ENCODE measurements at regions not wholly inside any gene's neighbourhood (a gene's known extent, or its start where the extent isn't known, plus 50 kb on each side); places are given as distances from the start of the nearest gene placed in this dataset.
"Not testable (repeated sequence)": the region's sequence is repeated elsewhere in the genome, so short reads cannot be mapped to it uniquely, and the experiment has no call there.

DNA sequence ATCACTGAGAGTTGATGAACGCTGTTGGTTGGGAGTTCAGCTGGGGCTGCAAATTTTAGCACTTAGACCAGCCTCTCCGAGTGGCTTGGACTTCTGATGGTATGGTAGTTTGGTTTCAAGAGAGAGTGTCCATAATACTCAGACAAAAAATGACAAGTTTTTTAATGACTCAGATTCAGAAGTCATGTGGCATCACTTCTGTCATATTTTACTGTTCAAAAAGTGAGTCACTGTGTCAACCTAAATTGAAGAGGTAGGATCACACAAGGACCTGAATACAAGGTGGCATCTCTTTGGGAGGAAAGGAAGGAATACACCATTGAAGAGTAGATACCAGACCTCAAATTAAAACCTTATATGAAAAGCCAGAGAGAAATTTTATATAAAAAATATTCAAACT is 99.1 kb upstream of the CHMP2B start:
- H3K4me3 Mint-ChIP-seq, result no peak overlapping the region
- no peak for ATAC-seq (replicated peaks)
- no peaks in the 10 kb centered on the region for H3K4me1 Mint-ChIP-seq
- no peak overlapping the region for H3K27ac Mint-ChIP-seq
- no peak for DNase-seq
- no peaks in the 10 kb centered on the region for H3K36me3 Mint-ChIP-seq
- no peaks in the 10 kb centered on the region for H3K27me3 Mint-ChIP-seq
- no peaks in the 10 kb centered on the region for H3K9me3 Mint-ChIP-seq

DNA sequence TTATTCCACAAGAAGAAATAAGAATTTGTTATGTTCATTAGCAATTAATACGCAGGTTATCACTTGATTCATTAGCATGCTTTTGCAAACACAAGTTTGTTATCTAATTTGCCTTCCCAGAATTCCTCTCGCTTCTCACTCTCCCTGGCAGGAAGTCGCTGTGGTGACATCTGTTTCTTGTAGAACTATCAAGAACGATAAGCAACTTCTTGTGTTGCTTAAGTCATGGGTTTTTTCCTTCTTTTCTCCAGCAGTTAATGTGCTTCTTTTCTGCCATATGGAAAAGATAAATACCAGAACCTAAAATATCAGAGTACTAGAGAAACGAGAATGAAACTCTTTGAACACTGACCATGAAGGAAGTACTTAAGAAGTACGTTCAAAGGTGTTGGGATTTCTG is 99.8 kb upstream of the CHMP2B start:
- Mint-ChIP-seq H3K36me3 (no peaks in the 10 kb centered on the region), H3K4me1 (no peaks in the 10 kb centered on the region), H3K27me3 (no peaks in the 10 kb centered on the region), H3K4me3 (no peak overlapping the region), H3K9me3 (no peaks in the 10 kb centered on the region), H3K27ac (no peak overlapping the region)
- ATAC-seq (replicated peaks), result no peak
- no peak for DNase-seq

DNA sequence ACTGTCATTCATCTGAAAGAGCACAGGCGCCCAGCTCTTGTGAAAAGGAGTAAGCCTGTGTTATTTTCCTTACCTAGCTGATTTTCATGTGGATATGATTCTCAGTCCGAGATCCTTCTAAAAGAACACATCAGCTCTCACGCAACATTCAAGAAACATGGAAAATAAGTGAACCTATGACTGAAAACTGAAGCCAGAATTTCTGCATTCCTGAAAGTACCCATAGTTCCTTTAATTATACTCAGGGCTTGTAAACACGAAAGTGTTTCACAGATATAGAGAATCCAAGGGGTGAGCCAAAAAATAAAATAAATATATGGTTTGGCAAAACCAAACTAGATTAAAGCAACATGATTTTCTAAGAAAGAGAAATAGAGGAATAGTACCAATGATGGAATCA is 100.8 kb upstream of the CHMP2B start:
- H3K4me3 Mint-ChIP-seq, result no peak overlapping the region
- H3K4me1 Mint-ChIP-seq, result no peaks in the 10 kb centered on the region
- no peaks in the 10 kb centered on the region for H3K9me3 Mint-ChIP-seq
- no peaks in the 10 kb centered on the region for H3K36me3 Mint-ChIP-seq
- ATAC-seq (replicated peaks) (no peak), DNase-seq (no peak)
- H3K27me3 Mint-ChIP-seq, result peaks cover 0 to 4% of the 10 kb centered on the region in 2 donors
- no peak overlapping the region for H3K27ac Mint-ChIP-seq

DNA sequence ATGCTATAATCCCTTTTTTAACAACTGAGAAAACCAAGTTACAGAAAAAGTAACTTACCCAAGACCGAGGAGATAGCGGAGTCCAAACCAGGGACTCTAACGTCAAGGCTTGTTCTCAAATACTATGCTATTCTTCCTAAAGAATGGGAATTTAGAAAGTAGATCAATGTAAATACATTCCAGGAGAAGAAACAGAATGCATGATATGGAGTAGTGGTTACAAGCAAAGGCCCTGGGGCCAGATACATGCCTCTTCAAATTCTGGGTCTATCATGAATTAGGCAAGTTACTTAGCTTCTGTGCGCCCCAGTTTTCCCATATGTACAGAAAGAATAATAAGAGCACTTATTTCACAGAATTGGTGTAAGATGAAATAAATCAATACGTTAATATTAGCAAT is 102.0 kb upstream of the CHMP2B start:
- no peak overlapping the region for H3K4me3 Mint-ChIP-seq
- DNase-seq (no peak), ATAC-seq (replicated peaks) (no peak)
- H3K36me3 Mint-ChIP-seq, result no peaks in the 10 kb centered on the region
- no peak overlapping the region for H3K27ac Mint-ChIP-seq
- peaks cover 0 to 4% of the 10 kb centered on the region in 2 donors for H3K27me3 Mint-ChIP-seq
- H3K9me3 Mint-ChIP-seq, result no peaks in the 10 kb centered on the region
- no peaks in the 10 kb centered on the region for H3K4me1 Mint-ChIP-seq

DNA sequence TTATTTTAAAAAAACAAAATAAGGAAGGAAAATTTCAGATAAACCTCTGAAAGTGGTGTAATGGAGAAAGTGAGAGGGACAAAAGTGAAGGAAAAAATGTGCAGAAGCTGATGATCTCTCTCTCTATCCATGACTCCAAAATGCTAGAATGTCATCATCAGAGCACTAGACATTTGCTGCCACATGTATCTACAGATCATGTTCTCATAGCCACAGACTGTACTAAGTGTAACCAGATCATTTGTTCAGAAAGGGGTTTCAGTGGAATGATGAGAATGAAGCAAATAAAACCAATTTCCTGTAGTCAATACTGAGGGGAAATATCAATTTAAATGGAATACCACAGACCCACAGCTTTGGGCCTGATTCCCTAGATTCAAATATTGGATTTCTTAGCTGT is 104.3 kb upstream of the CHMP2B start:
- H3K9me3 Mint-ChIP-seq, result no peaks in the 10 kb centered on the region
- DNase-seq, result no peak
- H3K27me3 Mint-ChIP-seq, result peaks cover 0 to 4% of the 10 kb centered on the region in 2 donors
- no peaks in the 10 kb centered on the region for H3K4me1 Mint-ChIP-seq
- H3K36me3 Mint-ChIP-seq, result no peaks in the 10 kb centered on the region
- ATAC-seq (replicated peaks), result no peak
- H3K4me3 Mint-ChIP-seq, result no peak overlapping the region
- H3K27ac Mint-ChIP-seq, result no peak overlapping the region

DNA sequence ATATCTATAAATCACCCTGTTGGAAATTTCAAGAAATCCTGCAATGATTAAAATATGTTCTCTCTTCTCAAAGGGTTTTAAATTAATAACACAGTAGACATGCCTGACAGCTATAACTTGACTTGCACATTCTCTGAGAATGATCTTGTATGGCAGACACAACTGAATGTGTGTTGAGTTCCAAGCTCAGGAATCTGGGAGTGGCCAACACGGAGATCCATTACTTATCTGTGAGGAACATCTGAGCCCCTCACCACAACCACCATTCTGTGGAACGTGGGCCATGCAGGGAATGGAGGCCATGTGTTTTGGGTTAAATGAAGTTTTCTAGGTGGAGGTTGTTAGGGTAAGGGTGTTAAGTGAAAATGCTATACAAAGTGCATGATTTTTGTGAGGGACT is 105.3 kb upstream of the CHMP2B start:
- H3K4me3 Mint-ChIP-seq, result no peak overlapping the region
- H3K36me3 Mint-ChIP-seq, result no peaks in the 10 kb centered on the region
- ATAC-seq (replicated peaks) (no peak), DNase-seq (no peak)
- H3K4me1 Mint-ChIP-seq, result no peaks in the 10 kb centered on the region
- no peak overlapping the region for H3K27ac Mint-ChIP-seq
- peaks cover 0 to 4% of the 10 kb centered on the region in 2 donors for H3K27me3 Mint-ChIP-seq
- H3K9me3 Mint-ChIP-seq, result no peaks in the 10 kb centered on the region

DNA sequence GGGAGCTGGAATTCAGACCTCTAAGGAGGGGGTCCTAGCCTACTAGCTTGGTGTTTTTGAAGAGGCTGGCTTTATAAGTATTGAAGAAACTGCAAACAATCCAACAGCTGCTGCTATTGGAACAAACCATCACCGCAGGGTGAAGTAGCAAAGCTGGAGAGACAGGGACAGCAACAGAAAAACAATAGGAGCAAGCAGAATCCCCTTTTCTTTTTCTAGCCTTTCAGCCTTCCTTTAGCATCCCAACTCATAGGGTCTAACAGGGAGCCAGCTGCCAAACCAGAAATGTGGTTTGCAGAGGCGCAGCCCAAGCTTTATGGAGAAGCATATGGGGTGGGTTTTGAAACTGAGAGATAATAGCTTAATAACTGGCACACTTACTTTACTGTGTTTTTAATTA is 106.2 kb upstream of the CHMP2B start:
- no peak overlapping the region for H3K4me3 Mint-ChIP-seq
- no peaks in the 10 kb centered on the region for H3K36me3 Mint-ChIP-seq
- H3K27ac Mint-ChIP-seq, result no peak overlapping the region
- peaks cover 0 to 4% of the 10 kb centered on the region in 2 donors for H3K27me3 Mint-ChIP-seq
- no peaks in the 10 kb centered on the region for H3K9me3 Mint-ChIP-seq
- H3K4me1 Mint-ChIP-seq, result no peaks in the 10 kb centered on the region
- DNase-seq (no peak), ATAC-seq (replicated peaks) (no peak)

DNA sequence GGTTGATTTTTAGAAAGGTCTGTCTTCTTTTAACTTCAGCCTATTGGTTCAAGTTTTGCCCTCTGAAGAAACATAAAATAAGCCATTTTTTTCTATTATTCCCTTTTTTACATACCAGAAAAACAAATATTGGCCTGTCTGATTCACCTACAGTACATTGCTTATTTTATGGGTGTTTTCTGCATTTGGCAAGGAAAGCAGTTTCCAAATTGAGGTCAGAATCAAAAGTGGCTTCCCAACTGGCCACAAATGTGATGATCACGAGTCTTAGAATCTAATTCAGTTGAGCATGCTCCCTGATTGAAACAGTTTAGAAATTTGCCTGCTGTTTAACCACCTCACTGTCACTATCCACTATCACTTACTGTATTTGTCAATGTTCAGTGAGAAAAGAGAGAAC is 106.9 kb upstream of the CHMP2B start:
- no peak for DNase-seq
- Mint-ChIP-seq H3K9me3 (no peaks in the 10 kb centered on the region), H3K4me1 (no peaks in the 10 kb centered on the region), H3K27ac (no peak overlapping the region), H3K27me3 (peaks cover 0 to 4% of the 10 kb centered on the region in 2 donors), H3K36me3 (no peaks in the 10 kb centered on the region), H3K4me3 (no peak overlapping the region)
- ATAC-seq (replicated peaks), result no peak

DNA sequence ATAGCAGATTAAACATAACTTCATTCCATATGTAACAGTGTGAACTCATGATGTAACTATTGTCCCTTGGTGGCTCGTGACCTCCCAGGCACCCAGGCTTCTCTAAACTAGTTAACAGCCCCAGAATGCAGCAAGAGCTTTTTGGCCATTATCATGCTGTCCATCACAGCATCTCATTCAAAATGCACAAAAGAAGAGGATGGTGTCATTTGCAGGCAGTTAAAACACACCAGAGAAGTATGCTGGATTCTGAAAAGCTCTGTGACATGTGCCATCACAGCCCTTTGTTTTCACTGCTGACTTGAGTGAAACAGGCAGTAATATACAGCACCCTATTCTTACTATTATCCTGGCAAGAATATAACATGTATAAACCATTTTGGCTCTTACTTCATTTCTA is 117.6 kb upstream of the CHMP2B start:
- H3K4me1 Mint-ChIP-seq, result no peaks in the 10 kb centered on the region
- H3K9me3 Mint-ChIP-seq, result peaks cover 6 to 13% of the 10 kb centered on the region in 2 donors
- no peaks in the 10 kb centered on the region for H3K27me3 Mint-ChIP-seq
- ATAC-seq (replicated peaks) (no peak), DNase-seq (no peak)
- no peak overlapping the region for H3K27ac Mint-ChIP-seq
- no peaks in the 10 kb centered on the region for H3K36me3 Mint-ChIP-seq
- H3K4me3 Mint-ChIP-seq, result no peak overlapping the region

DNA sequence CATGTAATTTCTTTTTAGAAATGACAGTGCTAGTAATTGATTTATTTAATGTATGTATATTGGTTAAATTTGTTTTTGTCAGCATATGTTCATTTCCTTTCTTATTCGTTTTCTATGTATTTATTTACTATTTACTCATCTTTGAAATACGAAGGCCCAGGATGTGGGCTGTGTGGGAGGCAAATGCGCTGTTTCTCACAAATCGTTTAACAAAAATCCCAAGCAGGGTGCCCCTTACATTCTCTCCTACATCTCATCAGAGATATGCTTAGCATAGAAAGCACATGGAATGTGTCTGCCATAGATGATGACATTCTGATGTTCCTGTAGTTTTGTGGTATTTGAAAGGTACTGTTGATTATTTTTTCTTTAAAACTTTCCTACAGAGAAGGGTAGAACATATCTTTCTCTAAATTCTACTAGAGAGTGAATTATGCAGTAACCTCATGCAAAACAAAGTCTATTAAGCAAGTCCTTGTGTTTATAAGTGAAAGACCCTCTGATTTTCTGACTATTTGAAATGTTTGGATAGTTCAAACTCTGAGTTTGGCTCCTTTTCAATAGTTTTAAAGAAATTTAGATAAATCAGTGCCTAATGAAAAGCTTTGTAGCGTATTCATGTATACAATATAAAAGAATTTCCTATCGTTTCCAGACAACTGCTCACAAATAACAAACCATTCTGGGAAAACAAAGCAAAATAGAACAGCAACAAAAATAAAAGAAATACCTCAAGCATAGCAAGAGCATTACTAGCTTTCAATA is 111.1 kb upstream of the VGLL3 start:
- H3K27ac Mint-ChIP-seq, result no peak overlapping the region

DNA sequence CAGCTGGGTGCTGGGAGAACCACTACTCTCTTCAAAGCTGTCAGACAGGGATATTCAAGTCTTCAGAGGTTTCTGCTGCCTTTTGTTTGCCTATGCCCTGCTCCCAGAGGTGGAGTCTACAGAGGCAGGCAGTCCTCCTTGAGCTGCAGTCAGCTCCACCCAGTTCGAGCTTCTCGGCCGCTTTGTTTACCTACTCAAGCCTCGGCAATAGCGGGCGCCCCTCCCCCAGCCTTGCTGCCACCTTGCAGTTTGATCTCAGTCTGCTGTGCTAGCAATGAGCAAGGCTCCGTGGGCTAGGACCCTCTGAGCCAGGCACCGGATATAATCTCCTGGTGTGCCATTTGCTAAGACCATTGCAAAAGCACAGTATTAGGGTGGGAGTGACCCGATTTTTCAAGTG is 106.8 kb upstream of the VGLL3 start:
- H3K4me1 Mint-ChIP-seq, H3K9me3 Mint-ChIP-seq, H3K4me3 Mint-ChIP-seq: not testable (repeated sequence)

More for the DNA sequence above, 111.1 kb upstream of the VGLL3 start:
- Mint-ChIP-seq H3K9me3 (peaks cover 6 to 8% of the 10 kb centered on the region in 2 donors), H3K4me3 (no peak overlapping the region), H3K36me3 (no peaks in the 10 kb centered on the region), H3K4me1 (no peaks in the 10 kb centered on the region), H3K27me3 (no peaks in the 10 kb centered on the region)
- ATAC-seq (replicated peaks), result no peak
- no peak for DNase-seq

DNA sequence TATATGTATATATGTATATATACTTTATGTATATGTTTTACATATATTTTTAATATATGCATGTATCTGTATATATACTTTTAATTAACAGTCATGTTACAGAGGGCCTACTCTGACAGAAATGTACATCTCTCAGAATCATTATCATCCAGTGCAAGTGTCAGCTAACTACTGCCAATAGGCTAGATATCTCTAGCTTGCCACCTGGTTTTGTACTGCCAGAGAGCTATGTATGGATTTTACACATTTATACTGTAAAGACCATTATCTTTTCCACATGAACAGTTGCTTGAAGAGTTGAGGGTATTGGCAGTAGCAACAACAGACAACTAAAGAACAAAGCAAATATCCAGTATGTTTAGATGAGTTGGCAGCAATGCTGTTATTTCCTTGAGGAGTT is 99.7 kb upstream of the VGLL3 start:
- ATAC-seq (replicated peaks), result no peak
- no peak overlapping the region for H3K27ac Mint-ChIP-seq

More for the DNA sequence above, 106.8 kb upstream of the VGLL3 start:
- not testable (repeated sequence) for DNase-seq; H3K27ac Mint-ChIP-seq; H3K36me3 Mint-ChIP-seq; ATAC-seq (replicated peaks); H3K27me3 Mint-ChIP-seq

DNA sequence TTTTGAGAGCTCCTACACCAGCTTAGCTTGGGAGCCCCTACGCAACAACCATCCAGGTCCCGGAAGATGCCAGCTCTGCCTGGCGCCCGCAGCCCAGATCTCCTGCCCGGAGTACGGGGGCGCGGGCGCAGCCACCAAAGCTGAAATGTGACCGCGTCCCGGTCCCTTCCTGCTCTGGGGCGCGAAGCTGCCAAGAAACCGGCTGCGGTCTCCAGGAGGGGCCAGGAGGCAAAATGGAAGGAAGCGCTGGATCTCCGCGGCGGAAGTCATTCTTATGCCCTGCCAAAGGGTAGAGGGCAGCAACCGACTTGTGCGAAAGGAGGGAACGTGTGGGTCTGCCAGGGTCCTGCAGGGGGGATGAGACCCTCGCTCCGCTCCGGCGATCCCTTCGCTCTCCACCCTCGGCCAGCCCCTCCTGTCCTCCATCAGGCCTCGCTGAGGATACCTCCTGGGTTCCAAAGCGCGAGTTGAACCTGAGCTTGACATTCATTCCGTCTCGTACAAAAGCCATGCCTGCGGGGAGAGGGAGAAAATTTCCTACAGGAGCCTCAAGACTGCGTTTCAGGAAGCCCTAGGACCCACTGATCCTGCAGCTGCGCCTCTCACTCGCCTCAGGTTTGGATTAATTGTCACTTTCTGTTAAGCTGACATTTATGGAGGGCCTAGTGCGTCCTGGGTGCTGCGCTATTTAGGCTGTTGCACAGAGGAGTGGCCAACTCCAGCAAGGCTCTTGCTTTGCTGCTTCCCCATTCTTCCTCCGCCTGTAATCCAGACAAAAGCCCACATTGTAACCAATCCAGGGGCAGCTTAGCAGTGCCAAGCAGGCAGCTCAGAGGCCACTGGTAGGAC is 98.3 kb upstream of the VGLL3 start:
- no peaks in the 10 kb centered on the region for H3K9me3 Mint-ChIP-seq
- peaks cover 4 to 18% of the 10 kb centered on the region in 2 donors for H3K4me1 Mint-ChIP-seq
- DNase-seq, result no peak
- no peaks in the 10 kb centered on the region for H3K36me3 Mint-ChIP-seq
- peak; percentile 78 to 83 for ATAC-seq (replicated peaks)
- peak overlapping the region; percentile 67 for H3K27ac Mint-ChIP-seq
- peak overlapping the region; percentile 84 to 90 for H3K4me3 Mint-ChIP-seq
- peaks cover 0 to 4% of the 10 kb centered on the region in 2 donors for H3K27me3 Mint-ChIP-seq

More for the DNA sequence above, 99.7 kb upstream of the VGLL3 start:
- DNase-seq, result no peak
- Mint-ChIP-seq H3K4me1 (peaks cover 4 to 18% of the 10 kb centered on the region in 2 donors), H3K9me3 (no peaks in the 10 kb centered on the region), H3K27me3 (peaks cover 0 to 4% of the 10 kb centered on the region in 2 donors), H3K36me3 (no peaks in the 10 kb centered on the region), H3K4me3 (no peak overlapping the region)

DNA sequence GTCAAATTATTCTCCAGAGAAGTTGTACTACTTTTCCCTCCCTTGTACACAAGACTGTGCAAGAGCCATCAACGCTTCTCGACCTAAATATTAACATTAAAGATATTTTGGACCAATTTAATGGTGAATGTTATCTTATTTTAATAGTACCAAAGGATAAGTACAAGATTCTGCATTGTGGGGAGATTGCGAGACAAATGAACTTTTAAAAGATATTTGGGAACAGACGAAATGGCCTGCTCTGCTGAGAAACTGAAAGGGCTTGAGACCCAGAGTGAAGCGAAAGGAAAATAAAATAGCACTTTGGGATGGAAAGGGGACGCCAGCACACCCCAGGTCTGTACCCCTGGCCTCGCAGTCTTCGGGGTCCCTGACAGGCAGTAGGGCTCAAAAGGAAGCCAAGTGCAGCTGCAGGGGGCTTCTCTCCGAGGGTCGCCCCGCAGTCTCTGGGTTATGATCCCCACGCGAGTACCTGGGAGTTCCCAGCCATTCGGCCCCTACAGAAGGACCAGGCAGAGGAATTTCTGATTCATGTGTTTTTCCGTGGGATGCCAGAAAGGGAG is 97.6 kb upstream of the VGLL3 start:
- Mint-ChIP-seq H3K4me3 (peak overlapping the region; percentile 84 to 90), H3K9me3 (no peaks in the 10 kb centered on the region)
- peak in 1 of 2 donors; percentile 15 for ATAC-seq (replicated peaks)

More for the DNA sequence above, 97.6 kb upstream of the VGLL3 start:
- peaks cover 0 to 4% of the 10 kb centered on the region in 2 donors for H3K27me3 Mint-ChIP-seq
- H3K27ac Mint-ChIP-seq, result peak overlapping the region; percentile 67
- no peaks in the 10 kb centered on the region for H3K36me3 Mint-ChIP-seq
- DNase-seq, result no peak
- H3K4me1 Mint-ChIP-seq, result peaks cover 4 to 18% of the 10 kb centered on the region in 2 donors
